Smooth muscle cell (in vitro differentiated cells): ENCODE measurements at regions not wholly inside any gene's neighbourhood (a gene's known extent, or its start where the extent isn't known, plus 50 kb on each side); places are given as distances from the start of the nearest gene placed in this dataset.
"Not testable (repeated sequence)": the region's sequence is repeated elsewhere in the genome, so short reads cannot be mapped to it uniquely, and the experiment has no call there.

Source experiments
- DNase-seq: peaks from one replicate; lab custom pipeline; 2025; ENCODE audit not compliant: unreplicated experiment; lab: John Stamatoyannopoulos, UW
- H2AFZ ChIP-seq: fragments of 200-600 bp; sonication (generic); 2 replicates; pipeline ENCODE4 v1.6.0; 2016; ENCODE audit warnings: antibody characterized with exemption, low read depth, mild to moderate bottlenecking
- H3F3A ChIP-seq: fragments of 200-600 bp; sonication (generic); 2 replicates; pipeline ENCODE4 v1.6.0; 2017; ENCODE audit warnings: antibody characterized with exemption, low read depth
- H3K27ac ChIP-seq: fragments of 200-600 bp; sonication (generic); 2 replicates; pipeline ENCODE4 v1.5.1; 2016; ENCODE audit warnings: low read depth, mild to moderate bottlenecking
- H3K27me3 ChIP-seq: fragments of 200-600 bp; sonication (generic); 2 replicates; pipeline ENCODE4 v1.6.1; 2016; ENCODE audit warnings: low read depth, mild to moderate bottlenecking
- H3K36me3 ChIP-seq: fragments of 200-600 bp; sonication (generic); 2 replicates; pipeline ENCODE4 v1.5.1; 2016; ENCODE audit warnings: low read depth
- H3K4me1 ChIP-seq: fragments of 200-600 bp; sonication (generic); 2 replicates; pipeline ENCODE4 v1.5.1; 2016; ENCODE audit warnings: low read depth
- H3K4me2 ChIP-seq: fragments of 200-600 bp; sonication (generic); 2 replicates; pipeline ENCODE4 v1.6.0; 2016; ENCODE audit warnings: mild to moderate bottlenecking
- H3K4me3 ChIP-seq: fragments of 200-600 bp; sonication (generic); 2 replicates; pipeline ENCODE4 v1.5.1; 2016; ENCODE audit warnings: mild to moderate bottlenecking
- H3K79me2 ChIP-seq: fragments of 200-600 bp; sonication (generic); 2 replicates; pipeline ENCODE4 v1.6.0; 2016; ENCODE audit warnings: low read depth, mild to moderate bottlenecking
- H3K9ac ChIP-seq: fragments of 200-600 bp; sonication (generic); 2 replicates; pipeline ENCODE4 v1.6.0; 2016; ENCODE audit warnings: low read depth
- H3K9me3 ChIP-seq: fragments of 200-600 bp; sonication (generic); replicated peaks from 2 replicates; pipeline ENCODE4 v1.5.1; 2016; ENCODE audit warnings: low read depth
- H4K20me1 ChIP-seq: fragments of 200-600 bp; sonication (generic); 2 replicates; pipeline ENCODE4 v1.6.0; 2016; ENCODE audit warnings: low read depth
- CTCF ChIP-seq: fragments of 200-600 bp; sonication (generic); IDR thresholded peaks from 2 replicates; pipeline ENCODE4 v1.5.1; 2017; ENCODE audit warnings: borderline replicate concordance, mild to moderate bottlenecking, antibody characterized with exemption; ENCODE audit not compliant: insufficient read depth, poor library complexity, severe bottlenecking
- WGBS: methylation state at CpG from one replicate; pipeline ENCODE4 v1.1.7; 2016; ENCODE audit warnings: low lambda C conversion rate; 5-methylcytosine and 5-hydroxymethylcytosine counted together

GRCh38 chr3:23130406-23130805, 72.7 kb upstream of the UBE2E2 start:
- no peaks in the 10 kb centered on the region for H3K9me3 ChIP-seq
- H2AFZ ChIP-seq = no peak overlapping the region
- whole genome bisulfite sequencing = 97% methylated on average over 4 of the region's 4 CpGs
- DNase-seq = no peak
- H3K4me2 ChIP-seq = no peak overlapping the region
- H4K20me1 ChIP-seq = no peaks in the 10 kb centered on the region
- H3K27me3 ChIP-seq = no peaks in the 10 kb centered on the region
- peaks cover 3% of the 10 kb centered on the region for H3K4me1 ChIP-seq
- H3K4me3 ChIP-seq = no peak overlapping the region
- no peaks in the 10 kb centered on the region for H3K79me2 ChIP-seq
- H3F3A ChIP-seq = no peaks in the 10 kb centered on the region
- TF ChIP-seq CTCF = no peak
- no peak overlapping the region for H3K27ac ChIP-seq
- H3K9ac ChIP-seq = no peak overlapping the region
- H3K36me3 ChIP-seq = no peaks in the 10 kb centered on the region

GRCh38 chr3:23135026-23135785, 67.9 kb upstream of the UBE2E2 start:
- WGBS = 85% methylated on average over 12 of the region's 12 CpGs
- Histone ChIP-seq H3F3A (no peaks in the 10 kb centered on the region), H3K4me2 (no peak overlapping the region), H3K27me3 (no peaks in the 10 kb centered on the region), H2AFZ (no peak overlapping the region), H3K4me3 (no peak overlapping the region), H3K36me3 (no peaks in the 10 kb centered on the region), H3K9ac (no peak overlapping the region), H3K79me2 (no peaks in the 10 kb centered on the region), H3K27ac (no peak overlapping the region), H3K9me3 (no peaks in the 10 kb centered on the region), H4K20me1 (no peaks in the 10 kb centered on the region), H3K4me1 (no peaks in the 10 kb centered on the region)
- no peak for DNase-seq
- TF ChIP-seq CTCF = no peak

GRCh38 chr3:23136054-23136453, 67.1 kb upstream of the UBE2E2 start:
- 53% methylated on average over 2 of the region's 2 CpGs for WGBS

GRCh38 chr3:23144051-23144450, 59.1 kb upstream of the UBE2E2 start:
- DNase-seq = not testable (repeated sequence)

More at GRCh38 chr3:23136054-23136453, 67.1 kb upstream of the UBE2E2 start:
- H3K36me3 ChIP-seq = no peaks in the 10 kb centered on the region
- no peak overlapping the region for H3K9ac ChIP-seq
- DNase-seq = no peak
- TF ChIP-seq CTCF = no peak
- no peaks in the 10 kb centered on the region for H3K4me1 ChIP-seq
- H3K27ac ChIP-seq = no peak overlapping the region
- no peaks in the 10 kb centered on the region for H4K20me1 ChIP-seq
- H3K27me3 ChIP-seq = no peaks in the 10 kb centered on the region
- no peak overlapping the region for H3K4me2 ChIP-seq
- no peak overlapping the region for H2AFZ ChIP-seq
- no peaks in the 10 kb centered on the region for H3F3A ChIP-seq
- no peak overlapping the region for H3K4me3 ChIP-seq
- H3K79me2 ChIP-seq = no peaks in the 10 kb centered on the region
- no peaks in the 10 kb centered on the region for H3K9me3 ChIP-seq

More at GRCh38 chr3:23144051-23144450, 59.1 kb upstream of the UBE2E2 start:
- H3K27me3 ChIP-seq, H3K79me2 ChIP-seq, H3K4me1 ChIP-seq, H3F3A ChIP-seq, H4K20me1 ChIP-seq, H3K4me3 ChIP-seq, H2AFZ ChIP-seq, H3K36me3 ChIP-seq, H3K9me3 ChIP-seq, H3K9ac ChIP-seq, H3K27ac ChIP-seq, H3K4me2 ChIP-seq: not testable (repeated sequence)
- 58% methylated on average over 2 of the region's 2 CpGs for WGBS
